ENCODE measurements at regions not wholly inside any gene's neighbourhood (a gene's known extent, or its start where the extent isn't known, plus 50 kb on each side); places are given as distances from the start of the nearest gene placed in this dataset.
"Not testable (repeated sequence)": the region's sequence is repeated elsewhere in the genome, so short reads cannot be mapped to it uniquely, and the experiment has no call there.

DNA sequence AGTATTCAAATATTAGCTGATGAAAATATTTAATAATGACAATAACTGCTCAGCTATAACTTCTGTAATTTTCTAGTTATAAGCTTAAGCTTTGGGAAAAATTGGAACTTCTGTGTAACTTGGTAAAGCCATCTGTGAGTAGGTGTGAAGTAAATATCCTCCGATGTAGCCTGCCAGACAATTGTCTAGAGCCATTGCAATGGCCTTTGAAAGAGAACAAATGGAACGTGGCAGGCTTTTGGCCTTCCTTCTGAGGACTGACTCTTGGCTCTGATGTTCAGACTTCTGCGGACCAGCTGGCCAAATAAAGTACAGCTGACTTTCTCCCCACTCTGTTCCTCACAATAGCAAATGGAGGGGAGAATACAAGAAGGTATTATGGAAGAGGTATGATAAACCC, 203.4 kb upstream of the NMUR2 start:
- DNase-seq (no peak), ATAC-seq (no peak)
- H3K27me3 Mint-ChIP-seq (ENCODE audit: low read depth) = no peaks in the 10 kb centered on the region
- H3K9me3 Mint-ChIP-seq = no peaks in the 10 kb centered on the region
- H3K4me1 Mint-ChIP-seq (ENCODE audit: low read depth) = no peaks in the 10 kb centered on the region
- H3K4me3 Mint-ChIP-seq = no peak overlapping the region
- H3K36me3 Mint-ChIP-seq (ENCODE audit: insufficient read depth) = no peaks in the 10 kb centered on the region

DNA sequence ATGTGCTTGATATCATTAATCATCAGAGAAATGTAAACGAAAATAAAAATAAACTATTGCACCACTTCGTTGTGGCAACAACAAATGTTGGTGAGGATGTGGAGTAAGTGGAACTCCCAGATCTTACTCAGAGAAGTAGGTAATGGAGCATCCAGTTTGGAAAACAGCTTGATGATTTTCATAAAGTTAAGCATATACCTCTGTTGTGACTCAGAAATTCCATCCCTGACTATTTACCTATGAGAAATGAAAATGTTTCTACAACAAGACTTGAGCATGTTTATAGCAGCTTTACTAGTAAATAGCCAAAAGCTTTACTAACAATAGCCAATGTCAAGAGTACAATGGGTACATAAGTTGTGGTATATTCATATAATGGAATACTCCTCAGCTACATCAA, 214.7 kb upstream of the NMUR2 start:
- H3K4me3 Mint-ChIP-seq = no peak overlapping the region
- no peaks in the 10 kb centered on the region for H3K36me3 Mint-ChIP-seq (ENCODE audit: insufficient read depth)
- H3K27me3 Mint-ChIP-seq (ENCODE audit: low read depth) = no peaks in the 10 kb centered on the region
- DNase-seq = no peak
- H3K4me1 Mint-ChIP-seq (ENCODE audit: low read depth) = no peaks in the 10 kb centered on the region
- ATAC-seq = no peak
- no peaks in the 10 kb centered on the region for H3K9me3 Mint-ChIP-seq

DNA sequence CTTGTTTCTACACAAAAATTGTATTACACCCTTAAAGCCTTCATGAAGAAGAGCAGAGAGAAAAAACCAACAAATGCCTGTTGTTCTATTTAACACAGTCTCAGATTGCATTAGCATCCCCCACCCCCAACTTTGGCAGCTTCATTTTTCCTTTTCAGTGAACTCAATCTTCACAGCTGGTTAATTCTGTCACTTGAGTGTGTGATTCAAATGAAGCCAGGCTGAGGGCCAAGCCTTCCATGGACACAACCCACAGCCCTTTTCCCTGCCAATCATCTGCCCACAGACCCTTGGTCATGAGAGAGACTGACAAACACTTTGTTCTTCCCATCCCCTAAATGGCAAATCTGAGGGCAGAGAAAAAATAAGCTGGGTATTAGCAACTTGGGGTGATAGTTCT, 217.5 kb upstream of the NMUR2 start:
- H3K4me1 Mint-ChIP-seq (ENCODE audit: low read depth) = no peaks in the 10 kb centered on the region
- H3K9me3 Mint-ChIP-seq = no peaks in the 10 kb centered on the region
- H3K27me3 Mint-ChIP-seq (ENCODE audit: low read depth) = no peaks in the 10 kb centered on the region
- DNase-seq = no peak
- H3K36me3 Mint-ChIP-seq (ENCODE audit: insufficient read depth) = no peaks in the 10 kb centered on the region
- ATAC-seq = no peak
- H3K4me3 Mint-ChIP-seq = no peak overlapping the region

DNA sequence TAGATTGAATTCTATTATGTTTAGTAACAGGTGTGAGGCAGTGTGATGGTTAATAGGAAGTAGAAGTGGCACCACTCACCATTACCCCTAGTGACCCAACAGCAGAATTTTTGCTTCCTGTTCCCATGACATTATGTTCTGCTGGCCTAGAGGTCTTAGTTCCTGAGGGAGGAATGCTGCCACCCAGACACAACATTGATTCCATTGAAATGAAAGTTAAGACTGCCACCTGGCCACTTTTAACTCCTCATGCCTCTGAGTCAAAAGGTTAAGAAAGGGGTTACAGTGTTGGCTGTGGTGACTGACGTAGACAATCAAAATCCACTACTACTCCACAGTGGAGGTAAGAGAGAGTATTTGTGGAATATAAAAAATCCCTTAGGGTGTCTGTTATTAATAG, 218.9 kb upstream of the NMUR2 start:
- DNase-seq (no peak), ATAC-seq (no peak)
- Mint-ChIP-seq H3K36me3 (ENCODE audit: insufficient read depth) (no peaks in the 10 kb centered on the region), H3K4me3 (no peak overlapping the region), H3K9me3 (no peaks in the 10 kb centered on the region), H3K4me1 (ENCODE audit: low read depth) (no peaks in the 10 kb centered on the region), H3K27me3 (ENCODE audit: low read depth) (no peaks in the 10 kb centered on the region)

DNA sequence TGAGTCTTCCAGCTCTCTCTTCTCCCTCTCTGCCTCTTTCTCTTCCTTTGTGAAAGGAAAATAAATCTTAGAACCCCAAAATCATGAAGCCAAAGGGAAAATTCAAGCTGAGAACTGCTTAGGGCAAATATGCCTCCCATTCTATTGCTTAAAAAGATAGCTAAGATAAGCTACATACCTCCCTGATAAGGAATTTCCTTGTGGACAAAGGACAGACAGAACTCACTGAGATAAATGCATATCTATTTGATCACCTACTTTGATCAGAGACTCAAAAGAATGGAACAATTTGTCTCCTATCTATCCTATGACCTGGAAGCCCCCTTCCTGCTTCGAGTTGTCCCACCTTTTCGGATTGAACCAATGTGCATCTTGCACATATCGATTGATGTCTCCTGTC, 220.6 kb upstream of the NMUR2 start:
- Mint-ChIP-seq H3K4me3 (no peak overlapping the region), H3K36me3 (ENCODE audit: insufficient read depth) (no peaks in the 10 kb centered on the region), H3K9me3 (no peaks in the 10 kb centered on the region), H3K4me1 (ENCODE audit: low read depth) (no peaks in the 10 kb centered on the region), H3K27me3 (ENCODE audit: low read depth) (no peaks in the 10 kb centered on the region)
- ATAC-seq = no peak
- no peak for DNase-seq

DNA sequence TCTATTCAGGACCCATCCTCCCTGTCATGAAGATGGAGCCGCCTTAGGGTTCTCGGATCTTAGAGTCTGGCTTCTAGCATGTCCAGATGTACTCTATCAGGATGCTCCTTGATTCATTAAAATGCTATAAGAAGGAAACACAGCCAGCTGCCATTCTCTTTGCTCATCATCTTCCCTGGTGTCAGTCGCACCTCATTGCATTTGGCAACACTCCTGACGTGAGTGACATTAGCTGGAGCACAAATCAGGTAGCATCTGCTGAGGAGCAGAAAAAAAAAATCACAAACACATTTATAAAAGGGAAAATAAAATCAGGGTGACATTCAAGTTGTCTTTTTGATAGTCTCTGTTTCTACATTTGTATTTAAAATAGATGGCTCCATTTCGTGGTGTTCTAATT, 226.1 kb upstream of the NMUR2 start:
- ATAC-seq = no peak
- Mint-ChIP-seq H3K27me3 (ENCODE audit: low read depth) (no peaks in the 10 kb centered on the region), H3K9me3 (no peaks in the 10 kb centered on the region), H3K4me3 (no peak overlapping the region), H3K36me3 (ENCODE audit: insufficient read depth) (no peaks in the 10 kb centered on the region), H3K4me1 (ENCODE audit: low read depth) (no peaks in the 10 kb centered on the region)
- DNase-seq = no peak

DNA sequence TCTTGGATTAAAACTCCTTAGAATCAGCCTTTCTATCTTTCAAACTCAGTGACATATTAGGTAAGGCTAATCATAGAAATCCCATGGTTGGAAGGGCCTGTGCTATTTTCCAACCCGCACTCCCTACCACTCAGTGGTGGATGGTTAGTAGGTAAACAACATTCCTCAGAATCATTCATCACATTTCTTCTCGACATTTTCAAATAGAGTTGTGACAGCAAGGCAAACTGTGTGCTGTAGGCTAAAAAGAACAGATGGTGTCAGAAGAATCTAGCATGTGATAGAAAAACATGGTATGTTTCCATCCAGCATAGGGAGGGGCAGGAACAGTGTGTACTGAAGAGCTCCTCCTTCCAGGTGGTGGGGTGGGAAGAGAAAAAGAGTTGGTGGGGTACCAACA, 227.3 kb upstream of the NMUR2 start:
- no peak for ATAC-seq
- Mint-ChIP-seq H3K4me1 (ENCODE audit: low read depth) (no peaks in the 10 kb centered on the region), H3K9me3 (no peaks in the 10 kb centered on the region), H3K36me3 (ENCODE audit: insufficient read depth) (no peaks in the 10 kb centered on the region), H3K27me3 (ENCODE audit: low read depth) (no peaks in the 10 kb centered on the region), H3K4me3 (no peak overlapping the region)
- DNase-seq = no peak

DNA sequence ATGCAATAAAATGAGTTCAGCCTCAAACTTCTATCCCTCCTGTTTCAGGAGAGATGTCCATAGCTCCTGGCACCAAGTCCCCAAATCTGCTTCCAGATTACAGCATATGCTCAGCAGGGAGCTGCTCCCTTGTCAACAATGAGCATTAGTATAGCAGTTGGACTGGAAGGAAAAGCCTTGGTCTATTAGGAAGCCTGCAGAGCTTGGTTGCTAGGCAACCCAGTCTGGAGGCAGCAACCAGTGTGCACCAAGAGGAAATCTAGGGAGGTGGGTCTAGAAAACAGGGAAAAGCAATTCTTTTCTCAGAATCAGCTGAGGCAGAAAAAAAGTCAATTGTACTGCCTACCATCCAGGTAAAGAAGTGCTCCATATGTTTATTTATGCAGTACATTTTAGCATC, 229.5 kb upstream of the NMUR2 start:
- no peaks in the 10 kb centered on the region for H3K36me3 Mint-ChIP-seq (ENCODE audit: insufficient read depth)
- no peak overlapping the region for H3K4me3 Mint-ChIP-seq
- DNase-seq (no peak), ATAC-seq (no peak)
- H3K4me1 Mint-ChIP-seq (ENCODE audit: low read depth) = no peaks in the 10 kb centered on the region
- no peaks in the 10 kb centered on the region for H3K9me3 Mint-ChIP-seq
- no peaks in the 10 kb centered on the region for H3K27me3 Mint-ChIP-seq (ENCODE audit: low read depth)

DNA sequence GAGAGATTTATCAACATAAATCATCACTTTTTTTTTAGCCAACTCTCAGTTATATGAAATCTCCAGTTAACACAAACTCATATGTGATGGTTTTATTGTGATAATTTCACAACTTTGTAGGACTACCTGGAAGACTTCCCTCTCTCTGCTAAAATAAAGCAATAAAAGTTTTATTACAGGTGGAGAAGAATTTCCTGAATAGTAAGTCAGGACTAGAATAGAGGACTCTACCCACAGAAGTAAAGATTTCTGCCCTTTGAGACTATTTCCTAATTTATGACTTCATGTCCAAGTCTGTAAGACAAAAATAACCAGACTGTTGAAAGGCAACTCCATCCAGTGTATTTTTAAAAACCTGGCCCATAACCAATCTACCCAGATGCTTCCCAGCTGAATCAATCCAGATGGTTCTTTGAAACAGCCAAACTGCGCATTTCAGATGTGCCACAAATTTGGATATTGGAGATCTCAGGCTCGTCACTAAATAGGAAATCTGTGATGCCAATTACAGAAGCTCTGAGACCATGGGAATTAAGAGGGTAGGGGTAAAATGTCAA, 234.0 kb upstream of the NMUR2 start:
- H3K4me3 Mint-ChIP-seq = no peak overlapping the region
- H3K4me1 Mint-ChIP-seq (ENCODE audit: low read depth) = no peaks in the 10 kb centered on the region
- no peaks in the 10 kb centered on the region for H3K27me3 Mint-ChIP-seq (ENCODE audit: low read depth)
- no peaks in the 10 kb centered on the region for H3K9me3 Mint-ChIP-seq
- ATAC-seq (no peak), DNase-seq (no peak)
- no peaks in the 10 kb centered on the region for H3K36me3 Mint-ChIP-seq (ENCODE audit: insufficient read depth)

DNA sequence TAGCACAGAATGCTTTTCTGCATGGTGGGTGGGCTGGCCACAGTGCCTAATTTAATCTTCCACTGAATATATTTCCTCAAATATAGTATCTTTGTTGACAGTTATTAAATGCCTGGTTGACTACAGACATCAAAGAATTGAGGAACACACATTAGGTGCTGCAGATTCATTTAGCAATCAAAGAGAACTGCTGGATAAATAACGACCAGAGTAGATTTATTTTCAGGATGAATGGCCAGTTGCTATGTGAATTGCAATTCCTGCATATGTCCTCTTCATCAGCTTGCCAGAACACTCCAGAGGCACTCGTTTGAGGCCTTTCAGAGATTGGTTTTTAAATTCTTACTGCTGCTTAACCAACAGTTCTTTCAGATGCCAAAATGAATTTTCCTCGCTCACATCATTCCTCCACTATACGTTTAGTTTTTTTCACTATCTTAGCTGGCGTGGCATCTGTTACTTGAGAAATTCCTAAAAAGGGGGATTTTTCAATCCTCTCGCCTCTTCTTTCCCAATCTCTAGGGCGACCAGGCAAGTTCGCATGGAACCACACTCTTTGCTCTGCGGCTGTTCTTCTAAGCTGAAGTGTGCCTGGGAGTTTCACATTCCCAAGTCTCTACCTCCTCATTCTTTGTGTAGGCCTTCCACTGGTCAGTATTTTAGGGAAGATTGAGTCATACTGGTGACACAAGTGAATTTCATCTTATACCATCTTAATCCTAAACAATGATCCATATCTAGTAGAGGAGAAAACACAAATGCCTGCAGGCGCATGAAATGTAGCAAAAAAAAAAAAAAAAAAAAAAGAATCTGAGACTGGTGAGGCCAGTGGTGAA, 237.1 kb upstream of the NMUR2 start:
- no peaks in the 10 kb centered on the region for H3K27me3 Mint-ChIP-seq (ENCODE audit: low read depth)
- DNase-seq (no peak), ATAC-seq (no peak)
- H3K9me3 Mint-ChIP-seq = no peaks in the 10 kb centered on the region
- no peaks in the 10 kb centered on the region for H3K36me3 Mint-ChIP-seq (ENCODE audit: insufficient read depth)
- no peak overlapping the region for H3K4me3 Mint-ChIP-seq
- H3K4me1 Mint-ChIP-seq (ENCODE audit: low read depth) = no peaks in the 10 kb centered on the region

DNA sequence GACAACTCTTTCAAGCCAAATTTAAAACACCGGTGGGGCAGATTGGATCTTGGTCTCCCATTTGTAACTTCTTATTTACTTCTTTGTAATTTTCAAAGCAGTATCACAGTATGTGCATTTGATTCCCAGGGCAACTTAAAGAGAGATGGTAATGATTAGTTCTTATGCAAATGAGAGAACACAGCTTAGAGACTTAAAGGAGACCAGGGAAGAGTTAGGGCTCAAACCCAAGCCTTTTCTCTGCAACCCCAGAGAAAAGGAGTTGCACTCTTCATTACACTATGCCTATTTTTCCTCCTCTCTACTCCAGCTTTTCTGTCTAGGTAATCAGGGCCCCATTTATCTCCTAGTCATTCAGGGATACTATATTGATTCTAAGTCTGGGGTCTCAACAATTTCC, 237.8 kb upstream of the NMUR2 start:
- Mint-ChIP-seq H3K4me3 (no peak overlapping the region), H3K4me1 (ENCODE audit: low read depth) (no peaks in the 10 kb centered on the region), H3K36me3 (ENCODE audit: insufficient read depth) (no peaks in the 10 kb centered on the region), H3K27me3 (ENCODE audit: low read depth) (no peaks in the 10 kb centered on the region), H3K9me3 (no peaks in the 10 kb centered on the region)
- ATAC-seq (no peak), DNase-seq (no peak)

DNA sequence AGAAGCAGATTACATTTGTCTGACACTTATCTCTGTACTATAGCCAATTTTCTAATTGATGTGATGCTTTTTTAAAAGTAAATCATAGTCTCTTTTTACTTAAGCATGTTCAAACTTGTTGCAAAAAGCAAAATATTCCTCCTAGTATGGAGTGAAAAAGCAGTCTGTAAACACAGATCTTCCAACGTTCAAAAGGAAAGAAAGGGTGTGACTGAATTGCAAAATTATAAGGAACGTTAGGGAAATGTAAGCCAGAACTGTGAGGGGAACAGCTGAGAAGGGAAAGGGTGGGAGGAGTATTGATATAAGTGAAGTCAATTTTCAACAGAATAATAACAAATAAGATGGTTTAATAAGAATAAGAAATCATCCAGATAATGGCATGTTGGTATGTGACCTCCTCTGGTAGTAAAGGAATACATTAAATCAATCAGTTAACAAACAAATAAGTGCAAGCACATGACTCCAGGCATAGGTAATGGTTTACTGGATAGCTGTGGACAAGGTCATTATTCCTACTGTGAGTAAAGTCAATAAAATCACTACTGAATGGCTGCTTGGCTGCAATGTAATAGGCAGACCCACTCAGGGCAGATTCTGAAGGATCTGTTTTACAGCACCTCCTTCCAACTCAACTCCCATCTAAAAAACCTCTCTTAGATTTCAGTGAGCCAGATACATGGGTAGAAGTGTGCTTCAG, 239.1 kb upstream of the NMUR2 start:
- Mint-ChIP-seq H3K9me3 (no peaks in the 10 kb centered on the region), H3K27me3 (ENCODE audit: low read depth) (no peaks in the 10 kb centered on the region), H3K36me3 (ENCODE audit: insufficient read depth) (no peaks in the 10 kb centered on the region), H3K4me3 (no peak overlapping the region), H3K4me1 (ENCODE audit: low read depth) (no peaks in the 10 kb centered on the region)
- no peak for DNase-seq
- no peak for ATAC-seq

DNA sequence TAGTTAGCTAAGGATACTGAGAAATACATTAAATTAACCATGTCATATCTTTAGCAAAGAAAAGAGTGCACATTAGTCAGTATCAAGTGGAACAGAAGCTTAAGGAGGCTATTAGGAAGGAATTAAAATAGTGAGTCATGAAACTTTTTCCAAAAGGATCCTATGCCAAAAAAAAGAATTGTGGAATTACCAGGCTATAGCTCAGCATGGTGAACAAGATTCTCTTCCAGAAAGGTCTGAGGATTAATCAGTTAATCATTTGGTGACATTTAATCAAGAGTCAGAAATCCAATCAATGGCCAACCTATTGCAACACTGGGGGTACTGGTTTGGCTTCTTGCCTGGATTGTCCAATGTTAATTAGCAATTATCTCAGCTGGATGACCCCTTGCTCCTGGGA, 244.5 kb upstream of the NMUR2 start:
- no peaks in the 10 kb centered on the region for H3K4me1 Mint-ChIP-seq (ENCODE audit: low read depth)
- no peak overlapping the region for H3K4me3 Mint-ChIP-seq
- no peak for DNase-seq
- no peaks in the 10 kb centered on the region for H3K27me3 Mint-ChIP-seq (ENCODE audit: low read depth)
- H3K9me3 Mint-ChIP-seq = no peaks in the 10 kb centered on the region
- no peak for ATAC-seq
- no peaks in the 10 kb centered on the region for H3K36me3 Mint-ChIP-seq (ENCODE audit: insufficient read depth)

DNA sequence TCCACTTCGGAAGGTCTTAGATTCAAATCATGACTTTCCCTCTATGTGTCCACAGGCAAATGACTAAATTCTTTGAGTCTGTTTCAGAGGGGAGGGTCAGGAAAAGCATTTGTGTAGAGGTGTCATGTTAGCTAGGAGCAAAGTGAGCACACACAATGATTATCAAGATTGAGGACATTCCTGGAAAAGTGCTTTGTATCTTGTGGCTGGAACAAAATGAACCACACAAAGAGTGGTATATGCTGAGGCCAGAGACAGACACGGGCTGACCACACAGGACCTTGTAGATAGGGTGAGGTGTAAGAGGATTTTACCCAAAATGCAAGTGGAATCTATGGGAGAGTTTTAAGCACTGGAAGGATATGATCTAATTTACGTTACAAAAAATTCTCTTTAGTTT, 245.3 kb upstream of the NMUR2 start:
- no peaks in the 10 kb centered on the region for H3K36me3 Mint-ChIP-seq (ENCODE audit: insufficient read depth)
- no peaks in the 10 kb centered on the region for H3K27me3 Mint-ChIP-seq (ENCODE audit: low read depth)
- ATAC-seq (no peak), DNase-seq (no peak)
- no peaks in the 10 kb centered on the region for H3K9me3 Mint-ChIP-seq
- no peak overlapping the region for H3K4me3 Mint-ChIP-seq
- no peaks in the 10 kb centered on the region for H3K4me1 Mint-ChIP-seq (ENCODE audit: low read depth)

DNA sequence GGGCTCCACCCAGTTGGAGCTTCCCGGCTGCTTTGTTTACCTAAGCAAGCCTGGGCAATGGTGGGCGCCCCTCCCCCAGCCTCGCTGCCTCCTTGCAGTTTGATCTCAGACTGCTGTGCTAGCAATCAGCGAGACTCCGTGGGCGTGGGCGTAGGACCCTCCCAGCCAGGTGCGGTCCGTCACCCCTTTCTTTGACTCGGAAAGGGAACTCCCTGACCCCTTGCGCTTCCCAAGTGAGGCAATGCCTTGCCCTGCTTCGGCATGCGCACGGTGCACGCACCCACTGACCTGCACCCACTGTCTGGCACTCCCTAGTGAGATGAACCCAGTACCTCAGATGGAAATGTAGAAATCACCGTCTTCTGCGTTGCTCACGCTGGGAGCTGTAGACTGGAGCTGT, 254.4 kb upstream of the NMUR2 start:
- DNase-seq; H3K27me3 Mint-ChIP-seq (ENCODE audit: low read depth); H3K36me3 Mint-ChIP-seq (ENCODE audit: insufficient read depth); H3K9me3 Mint-ChIP-seq; ATAC-seq; H3K4me3 Mint-ChIP-seq; H3K4me1 Mint-ChIP-seq (ENCODE audit: low read depth): not testable (repeated sequence)
